GM19463 (cell line): ENCODE measurements at regions not wholly inside any gene's neighbourhood (a gene's known extent, or its start where the extent isn't known, plus 50 kb on each side); places are given as distances from the start of the nearest gene placed in this dataset.
"Not testable (repeated sequence)": the region's sequence is repeated elsewhere in the genome, so short reads cannot be mapped to it uniquely, and the experiment has no call there.

Source experiments
- ATAC-seq: cut with Tn5 transposase; IDR thresholded peaks from one replicate; pipeline ENCODE4 v1.9.1; 2021; ENCODE audit warnings: mild to moderate bottlenecking, moderate library complexity; ENCODE audit not compliant: unreplicated experiment

GRCh38 chr15:45804028-45804427 is 169.2 kb downstream of the SQOR start:
- no peak for ATAC-seq

GRCh38 chr15:45810201-45810600 is 175.4 kb downstream of the SQOR start:
- no peak for ATAC-seq

- no peak for ATAC-seq
Measured at GRCh38 chr15:45812200-45812599, 177.4 kb downstream of the SQOR start.

- not testable (repeated sequence) for ATAC-seq
Measured at GRCh38 chr15:45817578-45817977, 182.7 kb downstream of the SQOR start.

- no peak for ATAC-seq
Measured at GRCh38 chr15:45821390-45821789, 186.6 kb downstream of the SQOR start.

GRCh38 chr15:45822968-45823367 is 188.1 kb downstream of the SQOR start:
- ATAC-seq, result not testable (repeated sequence)

- ATAC-seq, result no peak
Measured at GRCh38 chr15:45827275-45827674, 192.4 kb downstream of the SQOR start.

GRCh38 chr15:45827766-45828165 is 192.9 kb downstream of the SQOR start:
- no peak for ATAC-seq

- ATAC-seq, result no peak
Measured at GRCh38 chr15:45829336-45830153, 194.7 kb downstream of the SQOR start.

- ATAC-seq, result no peak
Measured at GRCh38 chr15:45831787-45832186, 197.0 kb downstream of the SQOR start.

- ATAC-seq, result no peak
Measured at GRCh38 chr15:45834622-45835021, 199.8 kb downstream of the SQOR start.

GRCh38 chr15:45842151-45842550 is 207.3 kb downstream of the SQOR start:
- ATAC-seq, result no peak

- ATAC-seq, result no peak
Measured at GRCh38 chr15:45847645-45848044, 212.8 kb downstream of the SQOR start.

- no peak for ATAC-seq
Measured at GRCh38 chr15:45849136-45849535, 214.3 kb downstream of the SQOR start.

- ATAC-seq, result no peak
Measured at GRCh38 chr15:45854455-45855202, 219.8 kb downstream of the SQOR start.

- ATAC-seq, result no peak
Measured at GRCh38 chr15:45855210-45855906, 220.5 kb downstream of the SQOR start.

- no peak for ATAC-seq
Measured at GRCh38 chr15:45855907-45856579, 221.2 kb downstream of the SQOR start.

GRCh38 chr15:45857291-45857690 is 222.5 kb downstream of the SQOR start:
- ATAC-seq, result no peak

- ATAC-seq, result no peak
Measured at GRCh38 chr15:45858491-45858890, 223.7 kb downstream of the SQOR start.

GRCh38 chr15:45862034-45862433 is 227.2 kb downstream of the SQOR start:
- no peak for ATAC-seq
